Superior temporal gyrus (tissue), 1 donor: ENCODE measurements at regions not wholly inside any gene's neighbourhood (a gene's known extent, or its start where the extent isn't known, plus 50 kb on each side); places are given as distances from the start of the nearest gene placed in this dataset.

ENCODE experiments used
- DNase-seq: peaks from one replicate; pipeline ENCODE4 v3.0.0-alpha.2; 2016; ENCODE audit errors: extremely low spot score

DNA sequence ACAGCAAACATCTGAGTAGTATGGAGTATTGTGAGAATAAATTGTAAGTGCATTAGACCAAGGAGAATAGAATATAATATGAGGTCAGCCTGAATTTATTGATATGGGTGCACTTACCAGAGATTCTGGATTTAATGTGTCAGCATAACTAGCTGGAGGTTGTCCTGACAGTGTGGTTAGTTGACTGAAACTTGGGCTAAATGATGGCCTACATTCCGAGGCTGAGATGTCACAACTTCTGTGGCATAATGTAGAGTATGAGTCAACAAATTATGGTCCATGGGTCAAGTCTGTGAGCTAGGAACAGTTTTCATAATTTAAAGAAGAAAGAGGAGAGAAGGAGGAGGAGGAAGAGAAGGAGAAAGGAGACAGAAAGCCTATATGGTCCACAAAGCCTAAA, 127.6 kb downstream of the QPCT start:
- DNase-seq: no peak

- no peak for DNase-seq
Observed at GRCh38 chr2:37472959-37473358, 128.5 kb downstream of the QPCT start.

DNA sequence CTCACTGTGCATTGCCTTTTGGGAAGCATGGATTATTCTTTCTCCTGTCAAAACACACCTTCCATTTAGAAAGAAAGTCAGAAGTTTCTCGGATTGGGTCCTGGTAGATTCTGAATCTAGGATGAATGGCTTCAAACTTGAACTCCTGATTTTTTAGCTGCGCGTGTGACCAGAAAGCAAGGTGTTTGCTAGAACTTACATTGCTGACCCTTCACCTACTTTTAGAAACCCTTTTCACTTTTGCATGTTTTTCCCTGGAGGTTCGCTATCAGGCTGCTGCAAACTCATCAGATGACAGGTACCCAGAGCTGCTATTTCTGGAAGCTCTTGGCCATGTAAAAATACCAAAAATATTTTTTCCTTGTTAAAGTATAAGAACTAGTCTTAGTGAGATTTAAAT, 132.0 kb downstream of the QPCT start:
- no peak for DNase-seq

DNA sequence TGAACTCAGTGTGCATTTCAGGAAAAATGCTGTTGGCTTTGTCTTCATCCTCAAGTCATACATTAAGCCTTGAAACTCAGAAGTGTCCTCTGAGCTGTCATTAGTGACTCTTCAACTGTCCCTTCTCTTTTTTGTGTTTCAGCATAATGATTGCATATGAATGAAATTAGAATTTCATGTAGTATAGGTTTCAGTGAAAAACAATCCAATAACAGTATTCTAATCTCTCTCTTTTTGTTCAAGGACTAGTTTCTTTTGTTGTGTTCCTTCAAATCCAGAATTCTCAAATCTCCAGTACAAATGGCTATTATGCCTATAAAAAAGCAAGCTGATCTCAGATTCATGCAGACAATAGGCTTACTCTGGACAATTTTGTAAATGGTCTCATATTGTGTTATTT, 133.5 kb downstream of the QPCT start:
- DNase-seq: no peak

GRCh38 chr2:37481244-37481643, 136.8 kb downstream of the QPCT start:
- no peak for DNase-seq

DNA sequence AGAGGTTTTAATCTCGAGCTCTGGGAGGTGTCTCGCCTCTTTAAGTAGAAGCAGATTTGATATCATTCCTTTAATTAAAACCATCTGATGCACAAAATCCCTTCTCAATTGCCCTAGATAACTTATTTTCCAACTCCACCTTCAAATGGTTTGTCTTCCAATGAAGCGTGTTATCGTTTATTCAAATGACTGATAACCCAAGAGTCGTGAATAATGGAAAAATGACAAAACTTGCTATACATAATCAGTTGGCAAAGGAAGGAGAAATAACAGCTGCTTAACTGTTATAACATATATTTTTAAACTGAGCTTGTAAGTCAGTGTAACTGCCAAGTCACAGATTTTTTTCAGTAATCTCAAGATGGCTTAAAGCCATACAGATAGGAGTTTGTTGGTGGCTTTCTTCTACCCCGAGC, 144.6 kb downstream of the QPCT start:
- peak; percentile 30 for DNase-seq

GRCh38 chr2:37489536-37489935, 145.1 kb downstream of the QPCT start:
- DNase-seq: no peak

DNA sequence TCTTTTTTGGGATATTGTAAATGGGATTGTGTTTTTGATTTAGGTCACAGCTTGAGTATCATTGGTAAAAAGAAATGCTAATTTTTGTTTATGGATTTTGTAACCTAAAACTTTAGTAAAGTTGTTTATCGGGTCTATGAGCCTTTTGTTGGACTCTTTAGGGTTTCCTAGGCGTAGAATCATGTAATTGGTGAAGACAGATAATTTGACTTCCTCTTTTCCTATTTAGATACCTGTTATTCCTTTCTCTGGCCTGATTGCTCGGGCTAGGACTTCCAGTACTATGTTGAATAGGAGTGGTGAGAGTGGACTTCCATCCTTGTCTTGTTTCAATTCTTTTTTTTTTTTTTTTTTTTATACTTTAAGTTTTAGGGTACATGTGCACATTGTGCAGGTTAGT, 149.0 kb downstream of the QPCT start:
- DNase-seq: no peak

DNA sequence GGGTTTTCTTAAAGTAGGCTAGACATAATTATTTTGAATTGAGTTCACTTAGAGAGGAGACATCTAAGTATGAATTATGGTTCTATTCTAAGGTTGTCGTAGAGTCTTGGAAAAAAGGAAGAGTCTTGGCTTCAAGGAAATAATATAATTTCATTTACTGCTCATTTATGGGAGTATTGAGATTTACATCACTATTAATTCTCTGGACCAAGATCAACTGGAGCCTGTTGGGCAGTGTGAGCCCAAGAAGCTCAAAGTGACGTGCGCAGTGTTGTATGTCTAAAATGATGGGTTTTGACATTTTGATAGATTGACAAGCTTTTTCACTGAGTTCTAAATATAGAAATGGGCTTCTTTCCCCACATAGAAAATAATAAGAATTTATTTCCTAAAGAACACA, 154.7 kb downstream of the QPCT start:
- no peak for DNase-seq

DNA sequence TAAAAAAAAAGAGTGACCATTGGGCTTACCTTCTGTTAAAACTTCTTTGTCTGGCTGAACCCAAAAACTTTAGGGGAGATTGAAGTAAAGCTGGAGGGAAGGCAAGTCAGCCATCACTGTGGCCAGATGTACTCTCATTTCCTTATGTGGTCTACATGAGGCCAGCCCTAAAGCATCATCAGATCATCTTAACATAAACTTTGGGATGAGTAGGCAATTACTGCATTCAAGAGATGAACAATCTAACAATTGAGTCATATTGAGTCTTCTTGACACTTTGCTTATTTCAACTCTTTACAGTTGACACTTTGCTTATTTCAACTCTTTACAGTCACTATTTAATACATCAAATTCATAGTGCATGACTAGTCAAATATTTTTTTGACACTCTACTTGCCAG, 155.6 kb downstream of the QPCT start:
- DNase-seq: no peak

GRCh38 chr2:37501113-37501512, 156.7 kb downstream of the QPCT start:
- no peak for DNase-seq

GRCh38 chr2:37506407-37507050, 162.1 kb downstream of the QPCT start:
- DNase-seq: no peak

GRCh38 chr2:37507051-37507410, 162.6 kb downstream of the QPCT start:
- DNase-seq: no peak

GRCh38 chr2:37507703-37508102, 163.3 kb downstream of the QPCT start:
- DNase-seq: peak; percentile 42

- DNase-seq: no peak
Observed at GRCh38 chr2:37512971-37513370, 158.5 kb downstream of the CDC42EP3 start.

- DNase-seq: peak; percentile 35
Observed at GRCh38 chr2:37523814-37524362, 147.6 kb downstream of the CDC42EP3 start.

GRCh38 chr2:37526323-37526722, 145.1 kb downstream of the CDC42EP3 start:
- no peak for DNase-seq

DNA sequence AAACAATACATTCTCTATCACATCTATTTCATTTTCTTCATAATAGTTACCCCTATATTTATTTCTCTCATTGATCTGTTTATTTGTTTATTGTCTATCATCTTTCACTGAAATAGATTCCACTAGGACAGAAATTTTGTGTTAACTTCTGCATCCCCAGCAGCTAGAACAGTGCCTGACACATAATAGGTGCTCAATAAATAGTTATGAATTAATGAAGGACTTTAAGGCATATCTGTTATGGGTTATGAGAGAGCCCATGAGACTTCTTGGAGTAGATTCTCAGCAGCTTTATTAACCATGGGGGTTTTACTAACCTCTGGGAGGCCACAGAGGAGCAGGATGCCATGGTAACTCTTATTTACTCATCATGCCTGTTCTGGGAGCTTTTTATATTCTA, 144.6 kb downstream of the CDC42EP3 start:
- no peak for DNase-seq

DNA sequence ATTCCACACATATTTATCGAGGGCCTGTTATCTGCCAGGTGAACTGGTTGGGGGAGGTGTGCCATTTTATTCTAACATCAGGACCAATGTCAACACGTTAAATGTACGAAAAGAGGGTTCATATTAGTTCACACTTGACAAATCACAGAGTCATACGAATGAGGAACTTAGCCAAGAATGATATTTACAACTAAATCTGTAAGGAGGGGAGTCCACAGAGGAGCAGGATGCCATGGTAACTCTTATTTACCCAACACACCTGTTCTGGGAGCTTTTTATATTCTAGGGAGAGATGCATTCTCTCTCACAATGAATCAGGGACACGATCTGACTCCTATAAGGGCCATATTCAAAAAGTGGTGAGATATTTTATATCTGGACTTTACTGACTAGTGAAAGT, 144.1 kb downstream of the CDC42EP3 start:
- no peak for DNase-seq

DNA sequence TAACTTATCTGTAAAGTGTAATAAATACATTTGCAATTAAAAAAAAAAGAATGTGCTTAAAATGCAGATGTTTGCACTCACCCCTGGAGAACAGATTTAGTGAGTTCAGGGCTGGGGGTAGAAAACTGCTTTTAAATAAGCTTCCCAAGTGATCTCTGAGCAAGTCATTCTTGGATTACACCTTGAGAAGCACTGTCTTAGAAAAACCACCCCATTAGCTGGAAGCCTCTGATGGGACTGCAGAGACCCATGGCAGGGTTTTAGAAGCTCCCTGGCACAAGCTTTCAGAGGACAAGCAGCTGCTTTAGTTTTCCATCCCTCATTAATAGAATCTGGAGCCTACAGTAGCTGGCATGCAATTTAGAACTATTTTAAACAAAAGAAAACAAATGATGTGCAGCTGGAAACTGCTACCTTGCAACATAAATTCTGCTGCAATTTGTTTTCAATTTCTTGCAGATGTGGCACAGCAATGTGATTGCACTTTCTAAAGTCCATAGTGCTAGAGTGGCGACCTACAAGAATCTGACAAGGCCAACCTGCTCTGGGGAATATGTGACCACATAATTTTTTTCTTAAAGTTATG, 141.5 kb downstream of the CDC42EP3 start:
- no peak for DNase-seq

GRCh38 chr2:37532503-37532902, 138.9 kb downstream of the CDC42EP3 start:
- DNase-seq: no peak

GRCh38 chr2:37537316-37537715, 134.1 kb downstream of the CDC42EP3 start:
- no peak for DNase-seq

DNA sequence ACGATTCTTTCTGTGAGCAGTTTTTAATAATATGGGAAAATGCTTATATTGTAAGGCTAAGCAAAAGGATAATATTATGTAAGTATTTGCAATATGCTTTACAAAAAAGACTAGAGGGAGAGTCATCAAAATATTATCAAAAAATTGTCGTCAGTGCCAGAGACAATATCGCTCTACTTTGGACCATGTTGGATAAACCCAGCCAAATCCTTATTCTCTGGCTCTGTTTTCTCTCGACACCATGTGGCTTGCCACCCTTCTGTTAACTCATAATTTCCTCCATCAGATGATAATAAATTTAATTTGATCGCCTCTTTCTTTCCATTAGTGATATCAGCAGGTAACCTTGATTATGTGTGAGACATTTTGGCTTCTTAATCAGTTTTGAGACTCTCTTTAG, 129.9 kb downstream of the CDC42EP3 start:
- DNase-seq: no peak
